Pulmonary artery endothelial cell (primary cell): ENCODE measurements at regions not wholly inside any gene's neighbourhood (a gene's known extent, or its start where the extent isn't known, plus 50 kb on each side); places are given as distances from the start of the nearest gene placed in this dataset.

Experiments used
- DNase-seq: peaks from one replicate; pipeline ENCODE4 v3.0.0-alpha.2; 2011; ENCODE audit warnings: low read depth, low spot score

GRCh38 chr15:45943240-45943639 lies 308.4 kb downstream of the SQOR start:
- no peak for DNase-seq

GRCh38 chr15:45946111-45946510 lies 311.3 kb downstream of the SQOR start:
- no peak for DNase-seq

- DNase-seq, result no peak
These were observed 313.4 kb downstream of the SQOR start for GRCh38 chr15:45948181-45948621.

GRCh38 chr15:45958924-45959323 lies 324.1 kb downstream of the SQOR start:
- no peak for DNase-seq

- no peak for DNase-seq
These were observed 327.9 kb downstream of the SQOR start for GRCh38 chr15:45962733-45963132.

GRCh38 chr15:45970542-45970941 lies 335.7 kb downstream of the SQOR start:
- no peak for DNase-seq

- no peak for DNase-seq
These were observed 345.5 kb downstream of the SQOR start for GRCh38 chr15:45980366-45980765.

- DNase-seq, result no peak
These were observed 346.8 kb downstream of the SQOR start for GRCh38 chr15:45981625-45982024.

GRCh38 chr15:45991863-45992262 lies 357.0 kb downstream of the SQOR start:
- no peak for DNase-seq

GRCh38 chr15:45993072-45993471 lies 358.2 kb downstream of the SQOR start:
- no peak for DNase-seq

GRCh38 chr15:45993508-45993907 lies 358.7 kb downstream of the SQOR start:
- peak; percentile 39 for DNase-seq

- no peak for DNase-seq
These were observed 361.0 kb downstream of the SQOR start for GRCh38 chr15:45995800-45996199.

GRCh38 chr15:46014532-46014931 lies 379.7 kb downstream of the SQOR start:
- DNase-seq, result no peak

- no peak for DNase-seq
These were observed 399.9 kb downstream of the SQOR start for GRCh38 chr15:46034755-46035154.

GRCh38 chr15:46039703-46040102 lies 404.9 kb downstream of the SQOR start:
- no peak for DNase-seq

- no peak for DNase-seq
These were observed 407.1 kb downstream of the SQOR start for GRCh38 chr15:46041905-46042304.

- DNase-seq, result no peak
These were observed 425.2 kb downstream of the SQOR start for GRCh38 chr15:46059921-46060594.

GRCh38 chr15:46061002-46061401 lies 426.2 kb downstream of the SQOR start:
- DNase-seq, result no peak

GRCh38 chr15:46077220-46077619 lies 442.4 kb downstream of the SQOR start:
- DNase-seq, result no peak

- no peak for DNase-seq
These were observed 444.2 kb downstream of the SQOR start for GRCh38 chr15:46079046-46079445.

GRCh38 chr15:46080016-46080415 lies 445.2 kb downstream of the SQOR start:
- DNase-seq, result no peak

GRCh38 chr15:46088486-46089445 lies 453.9 kb downstream of the SQOR start:
- peak; percentile 93 for DNase-seq
